Uterus (tissue), 3 donors: ENCODE measurements at regions not wholly inside any gene's neighbourhood (a gene's known extent, or its start where the extent isn't known, plus 50 kb on each side); places are given as distances from the start of the nearest gene placed in this dataset.

Experiments used
- DNase-seq, 2 donors: peaks; one replicate each; pipeline ENCODE4 v3.0.0-alpha.2; 2019 to 2020
- H3K27ac ChIP-seq, 2 donors: fragments of 200-600 bp; sonication (generic); 1 replicate in 1 of 2; 2 replicates in 1 of 2; pipeline ENCODE4 v1.5.1; 2016 to 2018
- H3K27me3 ChIP-seq, 2 donors: fragments of 200-600 bp; sonication (generic); one replicate each; pipeline ENCODE4 v1.5.1; 2018 to 2019; ENCODE audit warnings: control low read depth in 1 of 2
- H3K36me3 ChIP-seq, 2 donors: fragments of 200-600 bp; sonication (generic); one replicate each; pipeline ENCODE4 v1.5.1; 2019; ENCODE audit warnings: control low read depth in 1 of 2
- H3K4me1 ChIP-seq, 2 donors: fragments of 200-600 bp; sonication (generic); one replicate each; pipeline ENCODE4 v1.5.1; 2018 to 2019; ENCODE audit warnings: control low read depth in 1 of 2
- H3K4me3 ChIP-seq, 2 donors: fragments of 200-600 bp; sonication (generic); 1 replicate in 1 of 2; 2 replicates in 1 of 2; pipeline ENCODE4 v1.5.1; 2018 to 2019; ENCODE audit warnings: mild to moderate bottlenecking in 1 of 2
- H3K9me3 ChIP-seq, 2 donors: fragments of 200-600 bp; sonication (generic); one replicate each; pipeline ENCODE4 v1.5.1; 2019; ENCODE audit warnings: control low read depth in 1 of 2
- CTCF ChIP-seq, 4 experiments: fragments of 200-600 bp in 2 of 4; fragments of 450-650 bp in 2 of 4; sonication (generic) in 2 of 4; IDR thresholded peaks; one replicate each; pipeline ENCODE4 v1.5.1; 2016 to 2019; ENCODE audit warnings: antibody characterized with exemption in 4 of 4, mild to moderate bottlenecking in 2 of 4, moderate library complexity in 1 of 4
- POLR2A ChIP-seq, 2 donors: fragments of 450-650 bp; IDR thresholded peaks; one replicate each; pipeline ENCODE4 v1.6.1; 2016; ENCODE audit warnings: antibody characterized with exemption in 2 of 2, mild to moderate bottlenecking in 1 of 2, moderate library complexity in 1 of 2
- intact Hi-C: fragments of 100-400 bp; cut with DNase I; formaldehyde crosslinking; loops from one replicate; pipeline ENCODE4 v1.15.1; 2023; ENCODE audit warnings: low total_unique reads
- donor health status: DM: yes; HTN: yes; CAD: no.

- H3K27me3 ChIP-seq, result no peaks in the 10 kb centered on the region
- intact Hi-C loops, result no loop called here
- H3K36me3 ChIP-seq, result no peaks in the 10 kb centered on the region
- H3K9me3 ChIP-seq, result no peaks in the 10 kb centered on the region
- H3K27ac ChIP-seq, result no peak overlapping the region
- DNase-seq, result no peak
- no peak for TF ChIP-seq CTCF (IDR thresholded peaks at IDR 0.05)
- TF ChIP-seq POLR2A (IDR thresholded peaks at IDR 0.05), result no peak
- no peak overlapping the region for H3K4me3 ChIP-seq
- H3K4me1 ChIP-seq, result no peaks in the 10 kb centered on the region
These were observed 111.0 kb upstream of the TBL1XR1 start for GRCh38 chr3:177308286-177308685.

- H3K27me3 ChIP-seq, result no peaks in the 10 kb centered on the region
- no peaks in the 10 kb centered on the region for H3K36me3 ChIP-seq
- no peak for DNase-seq
- H3K9me3 ChIP-seq, result no peaks in the 10 kb centered on the region
- no peak for TF ChIP-seq POLR2A (IDR thresholded peaks at IDR 0.05)
- no peak for TF ChIP-seq CTCF (IDR thresholded peaks at IDR 0.05)
- H3K4me3 ChIP-seq, result no peak overlapping the region
- no peak overlapping the region for H3K27ac ChIP-seq
- H3K4me1 ChIP-seq, result no peaks in the 10 kb centered on the region
- intact Hi-C loops, result no loop called here
These were observed 111.6 kb upstream of the TBL1XR1 start for GRCh38 chr3:177308911-177309310.

GRCh38 chr3:177312491-177312890 lies 115.2 kb upstream of the TBL1XR1 start:
- no peak overlapping the region for H3K27ac ChIP-seq
- TF ChIP-seq CTCF (IDR thresholded peaks at IDR 0.05), result no peak
- no peak for TF ChIP-seq POLR2A (IDR thresholded peaks at IDR 0.05)
- no peak for DNase-seq

GRCh38 chr3:177314897-177315296 lies 117.6 kb upstream of the TBL1XR1 start:
- Histone ChIP-seq H3K4me3 (no peak overlapping the region), H3K4me1 (no peaks in the 10 kb centered on the region), H3K27ac (no peak overlapping the region), H3K27me3 (no peaks in the 10 kb centered on the region), H3K9me3 (no peaks in the 10 kb centered on the region), H3K36me3 (no peaks in the 10 kb centered on the region)
- TF ChIP-seq POLR2A (IDR thresholded peaks at IDR 0.05) (no peak), CTCF (IDR thresholded peaks at IDR 0.05) (no peak)
- intact Hi-C loops, result no loop called here
- no peak for DNase-seq

More at GRCh38 chr3:177312491-177312890, 115.2 kb upstream of the TBL1XR1 start:
- Histone ChIP-seq H3K4me1 (no peaks in the 10 kb centered on the region), H3K9me3 (no peaks in the 10 kb centered on the region), H3K27me3 (no peaks in the 10 kb centered on the region), H3K36me3 (no peaks in the 10 kb centered on the region), H3K4me3 (no peak overlapping the region)
- intact Hi-C loops, result no loop called here

GRCh38 chr3:177317247-177317646 lies 120.0 kb upstream of the TBL1XR1 start:
- intact Hi-C loops, result no loop called here
- no peak for TF ChIP-seq POLR2A (IDR thresholded peaks at IDR 0.05)
- TF ChIP-seq CTCF (IDR thresholded peaks at IDR 0.05), result no peak
- no peak for DNase-seq
- Histone ChIP-seq H3K9me3 (no peaks in the 10 kb centered on the region), H3K36me3 (no peaks in the 10 kb centered on the region), H3K27me3 (no peaks in the 10 kb centered on the region), H3K4me1 (peaks cover 2 to 8% of the 10 kb centered on the region in 2 donors), H3K4me3 (no peak overlapping the region), H3K27ac (no peak overlapping the region)
